HepG2 (cell line): ENCODE measurements at regions not wholly inside any gene's neighbourhood (a gene's known extent, or its start where the extent isn't known, plus 50 kb on each side); places are given as distances from the start of the nearest gene placed in this dataset.
"Not testable (repeated sequence)": the region's sequence is repeated elsewhere in the genome, so short reads cannot be mapped to it uniquely, and the experiment has no call there.

Experiments used
- ATF1 ChIP-seq: IDR thresholded peaks from 2 replicates; pipeline ENCODE4 v1.6.1; 2016; ENCODE audit warnings: mild to moderate bottlenecking, control low read depth
- HDAC6 ChIP-seq: fragments of 200-600 bp; sonication (generic); IDR thresholded peaks from 2 replicates; pipeline ENCODE4 v1.7.0; 2017; ENCODE audit warnings: mild to moderate bottlenecking, antibody characterized with exemption, low read length, low read depth
- KAT7 ChIP-seq: IDR thresholded peaks from 2 replicates; pipeline ENCODE4 v1.6.1; 2018; ENCODE audit warnings: borderline replicate concordance, missing compliant biosample characterization
- MYC ChIP-seq: sonication (generic); formaldehyde crosslinking; IDR thresholded peaks from 2 replicates; pipeline ENCODE4 v1.9.0; 2021; ENCODE audit warnings: missing genetic modification reagents, borderline replicate concordance
- POLR2A ChIP-seq, 2 experiments: IDR thresholded peaks; 2 replicates each; pipeline ENCODE4 v1.6.1; 2011; ENCODE audit warnings: low read depth in 2 of 2, low read length in 2 of 2, mild to moderate bottlenecking in 1 of 2, moderate library complexity in 1 of 2; ENCODE audit not compliant: insufficient read depth in 1 of 2
- ZC3H4 ChIP-seq: sonication (generic); formaldehyde crosslinking; IDR thresholded peaks from 2 replicates; pipeline ENCODE4 v1.4.0; 2020; ENCODE audit warnings: missing genetic modification reagents, borderline replicate concordance
- ZNF431 ChIP-seq: sonication (generic); formaldehyde crosslinking; IDR thresholded peaks from 2 replicates; pipeline ENCODE4 v1.9.0; 2022; ENCODE audit warnings: missing genetic modification reagents, low read depth, mild to moderate bottlenecking, borderline replicate concordance
- TF ChIP-seq, protein P1 (sequence below): sonication (generic); formaldehyde crosslinking; IDR thresholded peaks from 2 replicates; pipeline ENCODE4 v1.4.0; 2020; ENCODE audit warnings: missing genetic modification reagents
- TF ChIP-seq, protein P2 (sequence below), 2 experiments: IDR thresholded peaks; 2 replicates each; pipeline ENCODE4 v1.6.1; 2011 to 2012; ENCODE audit warnings: low read length in 2 of 2, borderline replicate concordance in 1 of 2, low read depth in 1 of 2, mild to moderate bottlenecking in 1 of 2, moderate library complexity in 1 of 2

DNA sequence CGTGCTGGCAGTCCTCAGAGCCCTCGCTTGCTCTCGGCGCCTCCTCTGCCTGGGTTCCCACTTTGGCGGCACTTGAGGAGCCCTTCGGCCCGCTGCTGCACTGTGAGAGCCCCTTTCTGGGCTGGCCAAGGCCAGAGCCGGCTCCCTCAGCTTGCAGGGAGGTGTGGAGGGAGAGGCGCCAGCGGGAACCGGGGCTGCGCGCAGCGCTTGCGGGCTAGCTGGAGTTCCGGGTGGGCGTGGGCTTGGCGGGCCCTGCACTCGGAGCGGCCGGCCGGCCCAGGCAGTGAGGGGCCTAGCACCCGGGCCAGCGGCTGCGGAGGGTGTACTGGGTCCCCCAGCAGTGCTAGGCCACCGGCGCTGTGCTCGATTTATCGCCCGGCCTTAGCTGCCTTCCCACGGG lies 124.1 kb upstream of the NT5E start:
- not testable (repeated sequence) for TF ChIP-seq POLR2A (IDR thresholded peaks at IDR 0.05; ENCODE audit: insufficient read depth in 1 of 2, low read depth in 2 of 2, low read length in 2 of 2); KAT7 (CRISPR knock-in tag); ZNF431; HDAC6; MYC (CRISPR knock-in tag); ZC3H4; ATF1 (CRISPR knock-in tag)
- TF ChIP-seq, protein P1, sequence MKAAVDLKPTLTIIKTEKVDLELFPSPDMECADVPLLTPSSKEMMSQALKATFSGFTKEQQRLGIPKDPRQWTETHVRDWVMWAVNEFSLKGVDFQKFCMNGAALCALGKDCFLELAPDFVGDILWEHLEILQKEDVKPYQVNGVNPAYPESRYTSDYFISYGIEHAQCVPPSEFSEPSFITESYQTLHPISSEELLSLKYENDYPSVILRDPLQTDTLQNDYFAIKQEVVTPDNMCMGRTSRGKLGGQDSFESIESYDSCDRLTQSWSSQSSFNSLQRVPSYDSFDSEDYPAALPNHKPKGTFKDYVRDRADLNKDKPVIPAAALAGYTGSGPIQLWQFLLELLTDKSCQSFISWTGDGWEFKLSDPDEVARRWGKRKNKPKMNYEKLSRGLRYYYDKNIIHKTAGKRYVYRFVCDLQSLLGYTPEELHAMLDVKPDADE (CRISPR knock-in tag), result not testable (repeated sequence)
- TF ChIP-seq, protein P2, sequence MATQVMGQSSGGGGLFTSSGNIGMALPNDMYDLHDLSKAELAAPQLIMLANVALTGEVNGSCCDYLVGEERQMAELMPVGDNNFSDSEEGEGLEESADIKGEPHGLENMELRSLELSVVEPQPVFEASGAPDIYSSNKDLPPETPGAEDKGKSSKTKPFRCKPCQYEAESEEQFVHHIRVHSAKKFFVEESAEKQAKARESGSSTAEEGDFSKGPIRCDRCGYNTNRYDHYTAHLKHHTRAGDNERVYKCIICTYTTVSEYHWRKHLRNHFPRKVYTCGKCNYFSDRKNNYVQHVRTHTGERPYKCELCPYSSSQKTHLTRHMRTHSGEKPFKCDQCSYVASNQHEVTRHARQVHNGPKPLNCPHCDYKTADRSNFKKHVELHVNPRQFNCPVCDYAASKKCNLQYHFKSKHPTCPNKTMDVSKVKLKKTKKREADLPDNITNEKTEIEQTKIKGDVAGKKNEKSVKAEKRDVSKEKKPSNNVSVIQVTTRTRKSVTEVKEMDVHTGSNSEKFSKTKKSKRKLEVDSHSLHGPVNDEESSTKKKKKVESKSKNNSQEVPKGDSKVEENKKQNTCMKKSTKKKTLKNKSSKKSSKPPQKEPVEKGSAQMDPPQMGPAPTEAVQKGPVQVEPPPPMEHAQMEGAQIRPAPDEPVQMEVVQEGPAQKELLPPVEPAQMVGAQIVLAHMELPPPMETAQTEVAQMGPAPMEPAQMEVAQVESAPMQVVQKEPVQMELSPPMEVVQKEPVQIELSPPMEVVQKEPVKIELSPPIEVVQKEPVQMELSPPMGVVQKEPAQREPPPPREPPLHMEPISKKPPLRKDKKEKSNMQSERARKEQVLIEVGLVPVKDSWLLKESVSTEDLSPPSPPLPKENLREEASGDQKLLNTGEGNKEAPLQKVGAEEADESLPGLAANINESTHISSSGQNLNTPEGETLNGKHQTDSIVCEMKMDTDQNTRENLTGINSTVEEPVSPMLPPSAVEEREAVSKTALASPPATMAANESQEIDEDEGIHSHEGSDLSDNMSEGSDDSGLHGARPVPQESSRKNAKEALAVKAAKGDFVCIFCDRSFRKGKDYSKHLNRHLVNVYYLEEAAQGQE (IDR thresholded peaks at IDR 0.05; ENCODE audit: borderline replicate concordance in 1 of 2, low read depth in 1 of 2, low read length in 2 of 2), result not testable (repeated sequence)
